ENCODE measurements at regions not wholly inside any gene's neighbourhood (a gene's known extent, or its start where the extent isn't known, plus 50 kb on each side); places are given as distances from the start of the nearest gene placed in this dataset.

- no peak for DNase-seq
Measured at GRCh38 chr10:3363311-3364045, 190.9 kb upstream of the PITRM1 start.

GRCh38 chr10:3362394-3362793 is 189.8 kb upstream of the PITRM1 start:
- DNase-seq: no peak

GRCh38 chr10:3361640-3362039 is 189.1 kb upstream of the PITRM1 start:
- DNase-seq: no peak

- no peak for DNase-seq
Measured at GRCh38 chr10:3357737-3358136, 185.2 kb upstream of the PITRM1 start.

- no peak for DNase-seq
Measured at GRCh38 chr10:3355536-3355935, 183.0 kb upstream of the PITRM1 start.

GRCh38 chr10:3354174-3354900 is 181.8 kb upstream of the PITRM1 start:
- DNase-seq: no peak

- DNase-seq: no peak
Measured at GRCh38 chr10:3353235-3353634, 180.7 kb upstream of the PITRM1 start.

- no peak for DNase-seq
Measured at GRCh38 chr10:3350617-3351258, 178.2 kb upstream of the PITRM1 start.

- DNase-seq: no peak
Measured at GRCh38 chr10:3350205-3350604, 177.6 kb upstream of the PITRM1 start.

- DNase-seq: no peak
Measured at GRCh38 chr10:3348564-3348963, 176.0 kb upstream of the PITRM1 start.

GRCh38 chr10:3347413-3348182 is 175.0 kb upstream of the PITRM1 start:
- DNase-seq: no peak

- no peak for DNase-seq
Measured at GRCh38 chr10:3346851-3347250, 174.3 kb upstream of the PITRM1 start.

GRCh38 chr10:3342771-3343170 is 170.2 kb upstream of the PITRM1 start:
- DNase-seq: no peak

- DNase-seq: no peak
Measured at GRCh38 chr10:3340127-3340730, 167.6 kb upstream of the PITRM1 start.

- no peak for DNase-seq
Measured at GRCh38 chr10:3339531-3339950, 167.0 kb upstream of the PITRM1 start.

GRCh38 chr10:3339121-3339520 is 166.5 kb upstream of the PITRM1 start:
- no peak for DNase-seq

GRCh38 chr10:3337741-3338140 is 165.2 kb upstream of the PITRM1 start:
- no peak for DNase-seq

- no peak for DNase-seq
Measured at GRCh38 chr10:3336673-3337293, 164.2 kb upstream of the PITRM1 start.

- no peak for DNase-seq
Measured at GRCh38 chr10:3333426-3333825, 160.8 kb upstream of the PITRM1 start.

- no peak for DNase-seq
Measured at GRCh38 chr10:3331690-3332230, 159.2 kb upstream of the PITRM1 start.

- DNase-seq: no peak
Measured at GRCh38 chr10:3331187-3331586, 158.6 kb upstream of the PITRM1 start.

GRCh38 chr10:3330663-3331062 is 158.1 kb upstream of the PITRM1 start:
- no peak for DNase-seq

All from GF-D8 (cell line).